ENCODE measurements at regions not wholly inside any gene's neighbourhood (a gene's known extent, or its start where the extent isn't known, plus 50 kb on each side); places are given as distances from the start of the nearest gene placed in this dataset.

- TF ChIP-seq CTCF (conservative IDR thresholded peaks at IDR 0.05 in 1 of 2, IDR thresholded peaks at IDR 0.05 in 1 of 2; ENCODE audit: extremely low read depth in 1 of 2, insufficient read depth in 1 of 2, low read depth in 1 of 2, low read length in 2 of 2) (no peak), EZH2 (IDR thresholded peaks at IDR 0.05; ENCODE audit: borderline replicate concordance, low read length) (no peak)
These were observed 58.0 kb upstream of the ITPRID1 start for GRCh38 chr7:31455844-31456243.

Data from mammary epithelial cell (primary cell).